ENCODE measurements at regions not wholly inside any gene's neighbourhood (a gene's known extent, or its start where the extent isn't known, plus 50 kb on each side); places are given as distances from the start of the nearest gene placed in this dataset.
"Not testable (repeated sequence)": the region's sequence is repeated elsewhere in the genome, so short reads cannot be mapped to it uniquely, and the experiment has no call there.

GRCh38 chr1:182251561-182251960 lies 140.0 kb downstream of the GLUL start:
- CTCF ChIA-PET: no interaction called here
- Histone ChIP-seq H3K4me3 (ENCODE audit: low read depth, low read length) (no peak overlapping the region), H3K9me3 (ENCODE audit: control insufficient read depth, insufficient read depth, low read depth, low read length) (no peaks in the 10 kb centered on the region), H3K36me3 (ENCODE audit: control insufficient read depth in 2 of 2, insufficient read depth in 1 of 2, low read length in 2 of 2) (no peaks in the 10 kb centered on the region), H3K27ac (ENCODE audit: extremely low read depth, low read depth, low read length) (no peak overlapping the region), H3K4me1 (ENCODE audit: control insufficient read depth, insufficient read depth, low read length) (no peaks in the 10 kb centered on the region)
- POLR2A ChIA-PET: no interaction called here
- TF ChIP-seq ZNF707 (tag by site-specific recombination; IDR thresholded peaks at IDR 0.05) (no peak), ZNF266 (tag by site-specific recombination; IDR thresholded peaks at IDR 0.05; ENCODE audit: low read depth) (no peak), ZNF23 (tag by site-specific recombination; IDR thresholded peaks at IDR 0.05; ENCODE audit: borderline replicate concordance) (no peak), ZNF76 (tag by site-specific recombination; IDR thresholded peaks at IDR 0.05; ENCODE audit: borderline replicate concordance, low read depth) (no peak), ZNF555 (tag by site-specific recombination; conservative IDR thresholded peaks at IDR 0.05) (no peak), ZNF843 (tag by site-specific recombination; IDR thresholded peaks at IDR 0.05) (no peak), KLF1 (tag by site-specific recombination; IDR thresholded peaks at IDR 0.05) (no peak), ZNF404 (tag by site-specific recombination; IDR thresholded peaks at IDR 0.05) (no peak), ZNF768 (tag by site-specific recombination; IDR thresholded peaks at IDR 0.05) (no peak), HOXC10 (CRISPR knock-in tag; IDR thresholded peaks at IDR 0.05) (no peak)

- ChIA-PET POLR2A (no interaction called here), CTCF (interaction anchor here (0.6 to 1.4 kb wide), 3 partner anchors 99 to 612 kb away, joined by 3 to 6 read pairs (median 3); no protein-coding TSS in a partner anchor)
- H3K27ac ChIP-seq (ENCODE audit: extremely low read depth, low read depth, low read length): no peak overlapping the region
- no peak overlapping the region for H3K4me3 ChIP-seq (ENCODE audit: low read depth, low read length)
- TF ChIP-seq KLF1 (tag by site-specific recombination; IDR thresholded peaks at IDR 0.05) (peak; percentile 84), RBAK (tag by site-specific recombination; IDR thresholded peaks at IDR 0.05) (no peak)
- H3K36me3 ChIP-seq (ENCODE audit: control insufficient read depth in 2 of 2, insufficient read depth in 1 of 2, low read length in 2 of 2): no peaks in the 10 kb centered on the region
- no peaks in the 10 kb centered on the region for H3K9me3 ChIP-seq (ENCODE audit: control insufficient read depth, insufficient read depth, low read depth, low read length)
- H3K4me1 ChIP-seq (ENCODE audit: control insufficient read depth, insufficient read depth, low read length): no peaks in the 10 kb centered on the region
Measured at GRCh38 chr1:182249201-182249676, 142.4 kb downstream of the GLUL start.

GRCh38 chr1:182248721-182249120 lies 142.9 kb downstream of the GLUL start:
- ChIA-PET CTCF (interaction anchor here (1.4 kb wide), 1 partner anchor 105 kb away, joined by 6 read pairs; no protein-coding TSS in a partner anchor), POLR2A (no interaction called here)
- Histone ChIP-seq H3K27ac (ENCODE audit: extremely low read depth, low read depth, low read length) (no peak overlapping the region), H3K4me1 (ENCODE audit: control insufficient read depth, insufficient read depth, low read length) (no peaks in the 10 kb centered on the region), H3K9me3 (ENCODE audit: control insufficient read depth, insufficient read depth, low read depth, low read length) (no peaks in the 10 kb centered on the region), H3K36me3 (ENCODE audit: control insufficient read depth in 2 of 2, insufficient read depth in 1 of 2, low read length in 2 of 2) (no peaks in the 10 kb centered on the region), H3K4me3 (ENCODE audit: low read depth, low read length) (no peak overlapping the region)
- TF ChIP-seq ZNF548 (tag by site-specific recombination; IDR thresholded peaks at IDR 0.05) (no peak), ZNF830 (tag by site-specific recombination; IDR thresholded peaks at IDR 0.05; ENCODE audit: low read depth) (no peak), ZNF558 (tag by site-specific recombination; IDR thresholded peaks at IDR 0.05) (no peak), ZNF76 (tag by site-specific recombination; IDR thresholded peaks at IDR 0.05; ENCODE audit: borderline replicate concordance, low read depth) (no peak), ZNF366 (tag by site-specific recombination; conservative IDR thresholded peaks at IDR 0.05) (no peak), ZNF169 (tag by site-specific recombination; IDR thresholded peaks at IDR 0.05) (no peak)

- H3K4me3 ChIP-seq (ENCODE audit: low read depth, low read length); H3K9me3 ChIP-seq (ENCODE audit: control insufficient read depth, insufficient read depth, low read depth, low read length); H3K36me3 ChIP-seq (ENCODE audit: control insufficient read depth in 2 of 2, insufficient read depth in 1 of 2, low read length in 2 of 2); H3K4me1 ChIP-seq (ENCODE audit: control insufficient read depth, insufficient read depth, low read length); CTCF ChIA-PET; H3K27ac ChIP-seq (ENCODE audit: extremely low read depth, low read depth, low read length): not testable (repeated sequence)
- POLR2A ChIA-PET: interaction anchor here (1.0 kb wide), 1 partner anchor 144 kb away, joined by 4 read pairs; the partner anchor contains the start of gene GLUL
Measured at GRCh38 chr1:182247813-182248212, 143.8 kb downstream of the GLUL start.

GRCh38 chr1:182246783-182247182 lies 144.8 kb downstream of the GLUL start:
- no peaks in the 10 kb centered on the region for H3K9me3 ChIP-seq (ENCODE audit: control insufficient read depth, insufficient read depth, low read depth, low read length)
- H3K4me1 ChIP-seq (ENCODE audit: control insufficient read depth, insufficient read depth, low read length): no peaks in the 10 kb centered on the region
- no peak overlapping the region for H3K4me3 ChIP-seq (ENCODE audit: low read depth, low read length)
- TF ChIP-seq ZNF214 (tag by site-specific recombination; IDR thresholded peaks at IDR 0.05; ENCODE audit: borderline replicate concordance): no peak
- TF ChIP-seq ZEB2 (tag by site-specific recombination; IDR thresholded peaks at IDR 0.05): no peak
- TF ChIP-seq ZNF837 (tag by site-specific recombination; IDR thresholded peaks at IDR 0.05): no peak
- no peak for TF ChIP-seq GLIS2 (tag by site-specific recombination; IDR thresholded peaks at IDR 0.05)
- no peaks in the 10 kb centered on the region for H3K36me3 ChIP-seq (ENCODE audit: control insufficient read depth in 2 of 2, insufficient read depth in 1 of 2, low read length in 2 of 2)
- CTCF ChIA-PET: interaction anchor here (0.7 kb wide), 1 partner anchor 104 kb away, joined by 3 read pairs; no protein-coding TSS in a partner anchor
- H3K27ac ChIP-seq (ENCODE audit: extremely low read depth, low read depth, low read length): no peak overlapping the region
- POLR2A ChIA-PET: interaction anchor here (0.7 kb wide), 1 partner anchor 53 kb away, joined by 3 read pairs; no protein-coding TSS in a partner anchor

Measured in HEK293 (cell line).